Medulla oblongata (tissue), 1 donor: ENCODE measurements at regions not wholly inside any gene's neighbourhood (a gene's known extent, or its start where the extent isn't known, plus 50 kb on each side); places are given as distances from the start of the nearest gene placed in this dataset.

Experiments used
- DNase-seq: peaks from one replicate; pipeline ENCODE4 v3.0.0-alpha.2; 2015; ENCODE audit errors: extremely low spot score

DNA sequence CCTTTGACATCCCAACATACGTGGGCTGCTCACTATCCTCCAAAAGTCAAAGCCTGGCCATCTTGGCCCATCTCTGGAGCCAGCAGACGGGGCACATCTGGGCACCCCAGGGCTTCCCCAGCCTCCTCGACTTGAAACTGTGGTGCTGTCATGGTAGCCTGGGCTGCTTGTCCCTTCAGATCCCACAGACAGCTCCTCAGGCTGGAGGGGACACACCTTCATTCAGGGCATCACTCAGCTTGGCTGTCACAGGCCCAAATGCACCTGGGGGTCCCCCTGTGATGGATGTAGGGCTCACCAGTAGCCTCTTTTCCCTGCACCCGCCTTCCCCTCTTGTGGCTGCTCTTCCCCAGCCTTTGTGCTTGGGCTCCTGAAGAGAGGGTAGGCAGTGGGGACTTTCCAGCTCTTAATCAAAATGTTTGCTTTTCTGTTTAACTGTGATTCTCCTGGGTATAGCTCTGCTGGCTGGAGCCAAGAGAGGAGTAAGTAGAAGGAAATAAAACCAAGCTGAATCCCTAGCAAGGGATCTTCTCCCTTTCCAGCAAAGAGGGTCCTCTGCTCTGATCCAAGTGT lies 92.3 kb downstream of the GYPC start:
- no peak for DNase-seq

DNA sequence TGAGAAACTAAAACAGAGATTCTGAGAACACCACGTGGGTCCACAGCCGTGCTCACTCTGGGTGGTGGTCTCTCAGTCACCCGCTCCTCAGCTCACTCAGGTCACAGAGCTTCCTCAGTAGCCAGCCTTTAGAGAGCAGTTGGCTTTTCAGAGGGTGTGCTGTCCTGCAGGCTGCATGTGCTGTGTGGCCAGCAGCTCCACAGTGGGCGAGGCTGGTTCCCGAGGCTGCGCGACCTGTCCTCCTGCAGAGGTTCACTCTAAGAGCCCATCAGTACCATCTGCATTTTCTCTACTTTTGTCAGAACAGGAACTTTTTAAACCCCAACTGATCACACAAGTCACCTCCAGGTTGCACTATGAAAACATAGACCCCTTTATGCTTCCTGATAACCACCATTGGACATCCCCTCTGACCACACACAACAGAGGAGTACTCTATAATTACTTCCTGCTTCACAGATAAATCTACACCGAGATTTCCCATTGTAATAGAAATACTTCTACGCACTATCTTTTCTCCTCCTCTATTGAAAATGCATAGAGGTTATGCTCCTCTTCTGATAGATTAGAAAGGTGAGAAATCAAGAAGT lies 93.1 kb downstream of the GYPC start:
- no peak for DNase-seq

DNA sequence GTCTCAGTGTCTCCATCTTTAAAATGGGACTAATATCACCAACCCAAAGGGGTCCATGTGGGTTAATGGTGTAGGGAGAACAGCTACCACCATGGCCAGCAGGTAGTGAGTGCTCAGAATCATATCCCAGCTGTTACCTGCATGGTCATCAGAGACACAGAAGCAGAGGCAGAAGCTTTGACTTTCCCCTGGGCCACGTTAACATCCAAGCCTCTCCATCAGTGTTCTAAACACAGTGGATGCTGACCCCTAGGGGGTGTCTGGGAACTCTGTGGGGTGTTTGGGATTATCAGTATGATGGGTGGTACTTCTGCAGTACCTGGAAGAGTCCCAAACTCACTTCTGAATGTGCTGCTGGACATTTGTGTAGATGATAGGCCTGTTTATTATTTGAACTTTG lies 93.6 kb downstream of the GYPC start:
- no peak for DNase-seq

DNA sequence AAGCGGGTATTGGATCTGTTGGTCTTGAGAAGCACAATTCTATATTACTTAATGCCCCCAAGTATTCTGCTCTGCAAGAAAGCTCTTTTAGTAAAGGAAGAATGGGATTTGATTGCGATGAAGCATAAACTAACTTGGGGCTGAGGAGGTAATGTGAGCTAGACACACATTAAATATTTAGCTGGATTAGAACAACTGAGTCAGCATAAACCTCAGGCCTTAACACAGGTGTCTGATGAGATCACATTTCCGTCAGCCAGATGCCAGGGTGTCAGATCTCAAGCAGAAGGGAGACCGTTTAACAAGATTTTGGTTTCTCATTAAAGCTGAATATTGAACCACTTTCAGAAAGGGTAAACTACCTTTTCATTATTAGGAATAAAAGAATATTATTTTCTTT lies 94.5 kb downstream of the GYPC start:
- no peak for DNase-seq

DNA sequence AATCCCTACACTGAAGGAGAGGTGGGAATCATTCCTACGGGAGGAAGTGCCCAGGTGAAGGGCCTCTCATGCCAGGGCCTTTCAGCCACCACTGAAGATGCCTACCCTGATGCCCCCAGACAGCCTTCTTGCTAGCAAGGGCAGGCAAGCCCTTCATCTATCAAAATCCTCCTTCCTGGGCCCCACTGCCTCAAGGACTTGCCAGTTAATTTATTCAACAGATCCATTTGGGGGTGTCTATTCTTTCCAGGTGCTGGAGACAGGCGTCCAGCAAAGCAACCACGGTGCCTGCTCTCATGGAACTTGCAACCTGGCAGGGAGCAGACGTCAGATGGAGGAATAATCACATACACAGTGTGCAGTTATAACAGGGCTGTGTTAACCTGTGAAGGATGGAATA lies 95.5 kb downstream of the GYPC start:
- DNase-seq: no peak

DNA sequence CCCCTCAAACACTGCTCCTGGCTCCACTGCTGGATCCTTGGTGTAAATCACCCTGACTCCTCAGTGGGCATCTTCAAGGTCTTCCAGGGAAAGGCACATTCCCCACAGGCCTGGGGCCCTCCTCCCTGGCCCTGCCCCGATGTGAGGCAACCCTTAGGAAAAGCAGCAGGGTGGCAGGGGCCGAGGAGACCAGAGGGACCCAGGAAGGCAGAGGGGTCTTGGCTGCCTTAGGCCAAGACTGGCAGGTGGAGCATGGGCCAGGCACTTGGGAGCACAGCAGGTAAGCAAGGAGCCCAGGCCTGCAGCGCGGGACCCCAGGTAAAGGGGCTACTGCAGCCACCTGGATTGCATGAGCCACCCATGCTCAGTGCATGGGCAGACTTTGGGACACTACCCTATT lies 96.9 kb downstream of the GYPC start:
- no peak for DNase-seq

DNA sequence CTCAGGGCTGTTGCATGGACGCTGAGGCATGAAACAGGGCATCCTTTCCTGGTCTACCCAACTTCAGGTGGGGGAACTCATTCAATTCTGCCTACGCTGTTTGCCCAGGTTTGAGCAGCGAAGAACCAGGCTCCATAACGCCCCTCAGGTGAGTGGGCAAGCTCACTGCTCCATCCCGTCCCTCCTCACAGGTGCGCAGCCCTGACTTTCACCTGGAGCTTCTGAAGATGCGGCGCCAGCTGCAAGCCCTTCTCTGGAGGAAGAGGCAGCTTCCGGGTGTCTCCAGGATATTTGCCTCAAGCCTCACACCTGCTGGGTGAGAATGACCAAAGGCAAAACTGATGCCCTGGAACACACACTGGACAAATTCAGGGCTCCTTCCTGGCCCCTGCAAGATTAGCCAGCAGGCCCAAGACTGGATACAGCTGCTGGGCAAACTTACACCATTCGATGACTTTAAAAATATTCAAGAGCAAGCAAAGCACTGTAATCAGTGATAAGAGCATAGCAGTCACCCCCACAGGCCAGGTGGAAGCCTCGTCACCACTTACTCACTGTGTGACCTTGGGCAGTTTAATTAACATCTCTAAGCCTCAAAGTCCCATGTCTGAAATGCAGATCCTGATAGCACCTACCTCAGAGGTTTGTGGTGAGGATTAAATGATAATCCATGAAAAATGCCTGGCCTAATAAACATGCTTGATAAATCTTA lies 97.7 kb downstream of the GYPC start:
- DNase-seq: no peak

DNA sequence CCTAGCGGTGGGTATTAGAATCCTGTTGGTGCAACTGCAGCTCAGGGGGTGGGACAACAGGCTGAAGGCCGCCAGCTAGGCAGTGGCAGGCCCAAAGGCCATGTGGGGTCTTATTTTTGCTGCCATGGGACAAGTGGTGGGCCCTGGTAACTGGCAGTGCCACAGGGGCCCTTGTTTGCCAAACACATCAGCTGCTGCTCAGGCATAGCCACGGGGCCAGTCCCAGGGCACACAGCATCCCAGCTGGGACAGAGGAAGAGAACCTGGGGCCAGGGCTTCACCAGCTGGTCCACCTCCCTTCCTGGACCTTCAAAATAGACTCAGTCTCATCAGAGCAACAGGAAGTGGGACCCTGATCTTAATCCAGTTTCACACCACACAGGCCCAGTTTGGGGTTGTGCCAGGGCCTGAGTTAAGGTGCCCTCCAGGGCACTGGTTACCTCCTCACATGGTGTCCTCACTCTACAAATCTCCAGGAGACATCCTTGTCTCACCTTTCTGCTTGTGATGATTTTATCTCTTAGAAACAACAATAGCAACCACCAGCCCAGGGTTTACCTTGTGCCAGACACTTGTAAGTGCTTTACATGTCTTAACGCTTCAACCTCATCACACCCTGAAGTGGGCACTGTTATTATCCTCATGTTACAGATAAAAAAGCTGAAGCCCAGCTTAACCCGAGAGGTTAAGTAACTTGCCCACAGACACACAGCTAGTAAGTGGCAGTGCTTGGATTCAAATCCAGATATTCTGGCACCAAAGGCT lies 98.5 kb downstream of the GYPC start:
- DNase-seq: no peak

DNA sequence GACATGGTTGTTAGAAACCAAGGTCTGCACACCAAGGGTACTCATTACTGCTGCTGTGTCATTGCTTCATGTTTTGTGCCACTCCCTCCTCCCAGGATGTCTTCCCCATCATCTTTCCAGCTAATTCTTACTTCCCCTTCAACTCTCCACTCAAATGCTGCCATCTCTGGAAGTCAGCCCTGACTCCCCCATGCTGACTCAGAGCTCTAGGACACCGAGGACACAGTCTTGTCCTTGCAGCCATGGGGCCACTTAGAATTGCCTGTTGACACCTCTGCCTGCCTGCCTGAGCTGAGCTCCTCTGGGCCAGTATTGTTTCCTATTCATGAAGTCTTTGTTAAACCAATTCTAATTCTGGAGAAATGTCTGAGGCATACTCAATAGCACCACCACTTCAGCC lies 100.2 kb downstream of the GYPC start:
- DNase-seq: no peak

DNA sequence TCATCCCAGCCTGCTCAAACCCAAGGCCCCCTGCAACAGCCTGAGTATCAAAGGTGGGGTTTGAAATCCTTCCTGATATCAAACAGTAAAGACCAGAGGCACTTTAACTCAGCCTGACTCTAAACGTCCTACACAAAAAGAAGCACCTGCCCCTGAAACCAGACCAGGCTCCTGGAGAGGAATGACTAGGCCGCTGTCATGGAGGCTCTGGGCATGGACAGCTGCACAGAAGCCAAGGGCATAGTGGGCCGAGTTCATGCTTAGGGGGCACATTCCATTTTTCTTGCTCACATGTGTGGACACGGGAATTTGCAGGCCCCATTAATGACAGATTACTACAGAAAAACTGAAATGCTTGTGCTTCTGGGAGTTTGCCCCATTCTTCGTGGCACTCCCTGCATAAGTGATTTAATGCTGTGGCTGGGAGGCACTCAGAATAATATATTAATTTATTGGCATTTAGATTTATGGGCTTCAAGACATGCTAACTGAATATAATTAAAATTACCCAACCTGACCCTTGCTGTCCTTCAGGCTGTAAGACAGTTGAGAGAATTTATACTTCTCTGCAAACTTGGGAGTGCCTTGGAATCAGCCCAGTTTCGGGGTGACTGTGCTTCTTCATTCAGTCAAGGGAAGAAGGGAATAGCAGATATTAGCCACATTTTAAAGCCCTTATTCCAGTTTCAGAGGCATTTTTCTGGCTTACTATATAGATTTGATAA lies 105.5 kb downstream of the GYPC start:
- peak; percentile 69 for DNase-seq

DNA sequence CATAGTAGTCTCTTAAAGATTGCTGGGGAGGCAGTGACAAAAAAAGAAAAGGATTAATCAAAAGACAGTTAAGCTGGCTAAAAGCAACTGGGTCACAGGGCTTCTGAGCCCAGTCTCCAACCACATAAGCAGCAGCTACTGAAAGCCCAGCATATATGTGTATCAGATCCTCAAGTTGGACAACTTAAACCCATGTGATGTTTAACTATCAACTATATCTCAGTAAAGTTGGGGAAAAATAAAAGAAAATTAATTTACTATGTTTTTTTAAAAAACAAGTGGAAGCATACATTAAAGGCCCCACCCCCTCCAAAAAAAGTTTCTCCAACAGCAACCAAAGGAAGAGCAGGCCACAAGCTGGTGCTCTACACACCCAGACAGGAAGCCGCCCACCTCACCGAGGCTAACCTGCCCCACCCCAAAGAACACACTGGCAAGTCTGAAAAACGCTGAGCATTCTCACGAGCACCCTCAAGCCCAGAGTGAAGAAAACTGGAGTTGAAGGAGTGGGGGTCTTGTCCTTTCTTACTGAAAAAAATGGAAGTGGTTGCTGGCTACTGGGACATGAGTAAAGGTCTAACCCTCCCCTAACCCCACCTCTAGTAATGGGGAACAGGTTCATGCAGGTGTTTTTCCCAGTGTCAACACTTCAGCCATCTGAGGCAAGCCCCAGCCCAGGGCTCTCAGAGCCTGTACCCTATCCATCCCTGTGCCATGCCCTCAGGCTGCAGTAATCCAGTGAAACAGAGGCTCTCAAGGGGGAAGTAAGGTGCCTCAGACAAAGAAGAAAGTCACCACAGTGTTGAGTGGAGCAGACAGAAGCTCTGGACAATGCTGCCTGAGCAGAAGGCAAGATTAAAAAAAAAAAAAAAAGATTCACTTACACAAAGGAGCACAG lies 106.3 kb downstream of the GYPC start:
- no peak for DNase-seq

DNA sequence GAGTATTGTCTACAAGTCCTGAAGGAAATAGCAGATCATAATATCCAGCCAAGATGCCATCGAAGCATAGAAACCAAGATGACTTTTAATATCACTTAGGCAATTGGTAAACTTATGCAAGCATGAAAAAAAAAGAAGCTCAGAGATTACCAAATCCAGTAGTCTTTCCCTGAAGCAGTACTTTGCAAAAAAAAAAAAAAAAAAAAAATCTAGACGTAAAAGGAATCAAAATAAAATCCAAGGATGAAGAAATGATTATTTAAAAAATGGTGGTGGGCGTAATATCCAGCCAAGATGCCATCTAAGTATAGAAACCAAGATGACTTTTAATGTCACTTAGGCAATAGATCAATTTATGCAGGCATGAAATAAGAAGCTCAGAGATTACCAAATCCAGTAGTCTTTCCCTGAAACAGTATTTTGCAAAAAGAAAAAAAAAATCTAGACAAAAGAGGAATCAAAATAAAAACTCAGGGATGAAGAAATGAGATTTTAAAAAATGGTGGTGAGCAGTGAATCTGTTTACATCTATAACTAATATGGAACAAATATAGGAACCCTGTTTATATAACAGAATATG lies 108.8 kb downstream of the GYPC start:
- no peak for DNase-seq

DNA sequence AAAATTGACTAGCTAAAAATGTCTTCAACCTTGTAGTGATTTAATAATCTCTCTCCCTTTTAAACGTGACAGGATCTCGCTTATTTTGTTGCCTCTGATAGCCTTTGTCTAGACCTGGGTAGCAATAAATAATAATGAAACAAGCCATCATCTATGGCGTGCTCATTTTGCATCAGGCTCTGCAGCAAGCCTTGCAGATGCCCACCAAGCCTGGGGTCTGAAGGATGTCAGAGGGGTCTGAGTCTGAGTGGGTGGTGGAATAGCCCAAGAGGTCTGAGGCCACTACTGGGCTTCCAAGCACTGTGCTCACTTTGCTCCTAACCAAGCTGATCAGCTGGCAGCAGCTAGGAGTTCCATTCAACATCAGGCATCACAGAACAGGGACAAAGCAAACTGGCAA lies 109.4 kb downstream of the GYPC start:
- DNase-seq: no peak

DNA sequence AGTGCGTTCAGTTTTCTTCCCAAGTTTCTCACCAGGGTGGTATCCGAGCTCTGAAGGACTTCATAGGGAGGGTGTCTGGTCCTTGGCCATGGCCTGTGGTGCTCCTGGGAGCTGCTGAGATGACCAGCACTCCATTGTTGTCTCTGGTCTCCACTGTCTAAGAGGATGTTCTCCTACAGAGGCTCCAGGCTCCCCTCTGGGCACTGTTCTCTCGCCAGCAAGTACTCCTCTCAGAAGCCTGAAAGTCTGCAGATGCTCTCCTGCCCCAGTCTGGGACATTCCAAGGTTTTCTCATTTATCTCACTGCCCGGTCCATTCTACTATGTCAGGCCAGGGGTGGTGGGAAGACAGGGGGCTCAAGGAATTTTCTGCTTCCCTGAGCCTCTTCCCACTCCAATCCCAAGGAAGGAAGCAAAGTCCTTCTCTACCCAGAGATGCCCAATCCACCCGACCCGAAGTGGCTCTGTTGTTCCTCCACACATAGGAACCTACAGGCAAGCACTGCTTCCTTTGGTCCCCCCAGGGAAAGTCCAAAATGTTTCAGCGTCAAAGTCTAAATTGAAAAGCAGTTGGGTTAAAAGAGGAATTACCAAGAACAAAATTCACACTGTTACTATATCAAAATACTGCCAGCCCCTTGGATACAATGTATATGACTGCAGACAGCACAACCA lies 110.5 kb downstream of the GYPC start:
- DNase-seq: no peak

DNA sequence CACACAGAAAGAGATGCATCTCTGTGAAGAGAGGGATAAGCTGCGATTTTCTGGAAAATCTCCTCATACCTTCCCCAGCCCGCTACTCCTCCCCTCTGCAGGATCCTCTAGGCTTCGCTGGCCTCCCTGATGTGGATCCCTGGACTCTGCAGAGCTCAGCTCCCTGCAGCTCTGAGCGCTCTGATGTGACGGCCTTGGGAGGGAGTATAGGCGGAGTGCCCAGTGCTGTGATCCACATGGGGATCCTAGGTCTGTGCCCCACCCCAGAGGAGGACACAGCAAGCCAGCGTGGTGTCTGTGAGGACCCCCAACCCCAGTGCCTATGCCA lies 111.0 kb downstream of the GYPC start:
- no peak for DNase-seq

DNA sequence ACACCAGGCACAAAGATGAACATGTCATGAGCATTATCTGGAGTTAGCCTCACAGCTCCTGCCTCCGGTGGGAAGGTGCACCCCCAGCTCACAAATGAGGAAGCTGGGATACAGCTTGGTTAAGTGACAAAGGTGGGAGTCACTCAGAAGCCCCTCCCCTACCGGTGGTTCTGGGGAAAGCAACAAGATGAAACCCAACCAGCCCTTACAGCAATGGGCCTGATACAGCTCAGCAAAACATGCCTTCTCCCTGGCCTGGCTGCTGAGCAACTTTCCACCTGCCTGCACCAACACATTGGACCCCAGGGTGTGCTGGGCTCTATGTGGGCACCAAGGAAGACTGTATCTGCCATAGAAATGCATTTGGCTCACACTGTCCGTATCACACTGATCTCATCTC lies 113.2 kb downstream of the GYPC start:
- no peak for DNase-seq

DNA sequence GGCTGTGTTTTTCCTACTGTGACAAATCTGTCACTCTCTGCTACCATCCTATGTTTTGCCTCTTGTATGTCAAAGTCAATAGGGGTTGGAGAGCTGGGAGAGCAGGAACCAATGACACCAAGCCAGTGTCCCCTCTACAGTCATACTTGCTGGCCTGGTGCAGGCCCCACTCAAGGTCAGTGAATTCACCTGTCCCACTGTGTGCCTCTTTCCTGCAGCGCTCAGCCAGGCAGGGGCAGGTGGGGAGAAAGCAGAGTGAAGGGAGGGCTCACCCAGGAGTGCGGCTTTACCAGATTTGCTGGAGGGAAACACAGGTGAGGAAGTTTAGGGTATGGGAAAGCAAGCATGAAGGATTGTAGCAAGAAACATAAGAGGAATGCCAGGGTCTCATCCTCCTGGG lies 114.5 kb downstream of the GYPC start:
- no peak for DNase-seq

DNA sequence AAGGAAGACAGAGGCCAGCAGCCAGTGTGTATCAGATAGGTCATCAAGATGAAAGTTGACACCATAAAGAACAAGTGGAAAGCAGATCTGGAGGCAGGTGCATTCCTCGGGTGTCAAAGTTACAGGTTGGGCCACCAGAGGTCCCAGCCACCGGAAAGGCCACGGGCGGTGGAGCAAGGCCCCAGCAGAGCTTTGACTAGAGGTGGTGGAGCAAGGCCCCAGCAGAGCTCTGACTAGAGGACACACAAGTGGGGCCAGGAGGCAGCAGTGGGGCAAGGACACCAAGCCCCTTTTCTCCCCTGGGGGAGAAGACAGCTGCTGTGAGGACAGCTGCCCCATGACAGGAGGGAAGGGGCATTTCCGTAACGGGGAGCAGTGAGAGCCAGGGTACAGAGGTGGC lies 115.1 kb downstream of the GYPC start:
- no peak for DNase-seq

DNA sequence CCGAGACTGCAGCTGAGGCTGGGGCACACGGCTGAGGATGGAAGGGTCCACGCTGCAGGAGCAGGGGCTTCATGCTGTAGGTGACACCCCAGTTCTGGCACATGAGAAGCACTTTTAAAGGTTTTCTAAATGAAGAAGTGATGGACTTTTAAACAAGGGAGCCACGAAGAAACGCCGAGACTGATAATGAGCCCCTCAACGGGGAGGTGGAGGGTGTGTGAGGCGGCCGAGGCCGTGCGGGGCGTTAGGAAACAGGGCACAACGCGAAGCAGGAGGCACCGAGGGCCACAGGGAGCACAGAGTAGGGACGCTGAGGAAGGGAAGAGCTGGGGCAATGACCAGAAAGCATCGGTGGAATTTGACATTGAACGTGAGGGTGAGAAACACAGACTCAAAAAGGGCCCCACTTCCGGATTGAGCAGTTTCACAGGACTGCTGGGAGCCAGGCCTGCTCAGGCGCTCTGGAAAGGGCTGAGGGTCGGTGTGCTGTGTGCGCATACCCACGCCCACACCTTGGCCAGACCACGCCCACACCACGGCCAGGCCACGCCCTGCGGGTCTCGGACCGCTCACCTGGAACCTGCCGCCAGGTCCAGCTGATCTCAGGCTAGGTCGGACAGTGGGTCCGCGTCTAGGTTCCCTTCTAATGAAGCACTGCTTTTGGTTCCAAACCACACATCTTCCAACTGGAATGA lies 115.7 kb downstream of the GYPC start:
- no peak for DNase-seq

DNA sequence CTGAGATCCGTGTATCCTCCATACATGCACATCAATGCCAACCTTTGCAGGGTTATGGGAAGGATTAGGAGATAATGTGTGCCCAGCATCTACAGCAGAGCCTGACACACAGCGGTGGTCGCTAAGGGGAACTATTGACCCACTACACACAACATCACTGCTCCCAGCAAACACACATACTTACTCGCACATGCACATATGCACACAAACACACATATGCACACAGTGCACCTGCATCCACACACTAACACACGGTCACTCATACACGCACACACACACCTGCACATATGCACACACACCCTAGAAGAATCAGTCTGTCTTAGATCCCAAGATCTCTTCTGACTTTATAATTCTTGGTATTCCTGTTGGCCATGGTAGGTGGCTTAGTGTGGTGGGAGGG lies 118.3 kb downstream of the GYPC start:
- DNase-seq: no peak
